GM19455 (cell line): ENCODE measurements at regions not wholly inside any gene's neighbourhood (a gene's known extent, or its start where the extent isn't known, plus 50 kb on each side); places are given as distances from the start of the nearest gene placed in this dataset.

ENCODE experiments used
- ATAC-seq: cut with Tn5 transposase; IDR thresholded peaks from one replicate; pipeline ENCODE4 v1.9.1; 2021; ENCODE audit not compliant: unreplicated experiment

- ATAC-seq: no peak
These were observed 677.0 kb downstream of the NR2F1-AS1 start for GRCh38 chr5:92904021-92904420.

- no peak for ATAC-seq
These were observed 681.4 kb downstream of the NR2F1-AS1 start for GRCh38 chr5:92899611-92900010.

GRCh38 chr5:92896722-92897121 is 684.3 kb downstream of the NR2F1-AS1 start:
- no peak for ATAC-seq

- no peak for ATAC-seq
These were observed 690.2 kb downstream of the NR2F1-AS1 start for GRCh38 chr5:92890841-92891244.

GRCh38 chr5:92889140-92889539 is 691.9 kb downstream of the NR2F1-AS1 start:
- no peak for ATAC-seq

- ATAC-seq: no peak
These were observed 693.8 kb downstream of the NR2F1-AS1 start for GRCh38 chr5:92887254-92887653.

- ATAC-seq: no peak
These were observed 694.3 kb downstream of the NR2F1-AS1 start for GRCh38 chr5:92886751-92887150.

GRCh38 chr5:92885950-92886349 is 695.1 kb downstream of the NR2F1-AS1 start:
- no peak for ATAC-seq

GRCh38 chr5:92884469-92884868 is 696.5 kb downstream of the NR2F1-AS1 start:
- ATAC-seq: no peak

GRCh38 chr5:92879806-92880543 is 701.0 kb downstream of the NR2F1-AS1 start:
- no peak for ATAC-seq

- ATAC-seq: no peak
These were observed 706.2 kb downstream of the NR2F1-AS1 start for GRCh38 chr5:92874790-92875189.

- ATAC-seq: no peak
These were observed 712.6 kb downstream of the NR2F1-AS1 start for GRCh38 chr5:92868442-92868841.

GRCh38 chr5:92864591-92864990 is 716.4 kb downstream of the NR2F1-AS1 start:
- no peak for ATAC-seq

GRCh38 chr5:92863666-92864065 is 717.4 kb downstream of the NR2F1-AS1 start:
- no peak for ATAC-seq

- ATAC-seq: no peak
These were observed 719.3 kb downstream of the NR2F1-AS1 start for GRCh38 chr5:92861531-92862285.

- no peak for ATAC-seq
These were observed 721.0 kb downstream of the NR2F1-AS1 start for GRCh38 chr5:92860061-92860460.

GRCh38 chr5:92852219-92852618 is 728.8 kb downstream of the NR2F1-AS1 start:
- ATAC-seq: no peak

- no peak for ATAC-seq
These were observed 730.1 kb downstream of the NR2F1-AS1 start for GRCh38 chr5:92850886-92851285.

- ATAC-seq: no peak
These were observed 731.3 kb downstream of the NR2F1-AS1 start for GRCh38 chr5:92849756-92850155.

- no peak for ATAC-seq
These were observed 739.3 kb downstream of the NR2F1-AS1 start for GRCh38 chr5:92841604-92842155.

GRCh38 chr5:92838253-92838652 is 742.8 kb downstream of the NR2F1-AS1 start:
- ATAC-seq: no peak
